ENCODE measurements at regions not wholly inside any gene's neighbourhood (a gene's known extent, or its start where the extent isn't known, plus 50 kb on each side); places are given as distances from the start of the nearest gene placed in this dataset.
A peak's percentile ranks its signal among the peaks of the same experiment; 100 is the strongest.

- POLR2A ChIA-PET: no interaction called here
Measured at GRCh38 chr22:48855013-48855412, 972.7 kb downstream of the BRD1 start.

GRCh38 chr22:48853627-48854240 is 973.9 kb downstream of the BRD1 start:
- ATAC-seq: no peak
- no peak for DNase-seq (ENCODE audit: low spot score)
- FAIRE-seq: no peak

More at GRCh38 chr22:48855013-48855412, 972.7 kb downstream of the BRD1 start:
- intact Hi-C loops (cut with micrococcal nuclease; ENCODE audit: unreplicated experiment) (no loop called here), in situ Hi-C loops (cut with HindIII; ENCODE audit: extremely low pct_ligation_motif_present, low pct_unique_long_range_greater_than_20kb) (no loop called here)
- Histone ChIP-seq H3K4me1 (ENCODE audit: insufficient read depth, low read length) (peaks cover 14% of the 10 kb centered on the region), H3K27me3 (ENCODE audit: control insufficient read depth in 1 of 2, insufficient read depth in 2 of 2, low read length in 2 of 2) (peaks cover 3 to 12% of the 10 kb centered on the region in 2 experiments; a peak in 2 of 5 replicates), H3K27ac (ENCODE audit: extremely low read length, insufficient read depth, low read length) (no peak overlapping the region), H2AFZ (ENCODE audit: low read length) (no peak overlapping the region), H3K9me3 (ENCODE audit: low read length) (no peaks in the 10 kb centered on the region), H4K20me1 (ENCODE audit: insufficient read depth, low read length) (no peaks in the 10 kb centered on the region), H3K36me3 (replicated peaks in 1 of 2; ENCODE audit: control insufficient read depth in 1 of 2, insufficient read depth in 2 of 2, low read length in 2 of 2) (no peaks in the 10 kb centered on the region), H3K9ac (ENCODE audit: insufficient read depth, low read depth, low read length) (no peak overlapping the region), H3K79me2 (ENCODE audit: insufficient read depth, low read length) (no peaks in the 10 kb centered on the region), H3K4me3 (replicated peaks in 1 of 3; ENCODE audit: insufficient read depth in 1 of 3, low read depth in 2 of 3, low read length in 3 of 3) (no peak overlapping the region), H3K4me2 (ENCODE audit: low read depth, low read length) (no peak overlapping the region)
- CTCF ChIA-PET (ENCODE audit: low intra/inter-chr PET ratio, low total read pairs): no interaction called here
- 15% methylated on average over 1 of the region's 1 CpG for WGBS (ENCODE audit: low lambda C conversion rate)
- no peak for DNase-seq (ENCODE audit: low spot score)
- TF ChIP-seq FOXP1 (IDR thresholded peaks at IDR 0.05) (peak; percentile 47; the same call in 1 of the 2 replicates), FOXP1 (CRISPR knock-in tag; IDR thresholded peaks at IDR 0.05) (no peak), ZNF383 (CRISPR knock-in tag; IDR thresholded peaks at IDR 0.05; ENCODE audit: borderline replicate concordance) (no peak)
- ATAC-seq: no peak
- BruUV-seq (replicated peaks): no TSS peak
- FAIRE-seq: no peak

More at GRCh38 chr22:48853627-48854240, 973.9 kb downstream of the BRD1 start:
- in situ Hi-C loops (cut with HindIII; ENCODE audit: extremely low pct_ligation_motif_present, low pct_unique_long_range_greater_than_20kb) (no loop called here), intact Hi-C loops (cut with micrococcal nuclease; ENCODE audit: unreplicated experiment) (no loop called here)
- Histone ChIP-seq H3K79me2 (ENCODE audit: insufficient read depth, low read length) (no peaks in the 10 kb centered on the region), H4K20me1 (ENCODE audit: insufficient read depth, low read length) (no peaks in the 10 kb centered on the region), H3K36me3 (replicated peaks in 1 of 2; ENCODE audit: control insufficient read depth in 1 of 2, insufficient read depth in 2 of 2, low read length in 2 of 2) (no peaks in the 10 kb centered on the region), H3K9ac (ENCODE audit: insufficient read depth, low read depth, low read length) (no peak overlapping the region), H3K4me3 (replicated peaks in 1 of 3; ENCODE audit: insufficient read depth in 1 of 3, low read depth in 2 of 3, low read length in 3 of 3) (no peak overlapping the region), H3K27ac (ENCODE audit: extremely low read length, insufficient read depth, low read length) (no peak overlapping the region), H2AFZ (ENCODE audit: low read length) (no peak overlapping the region), H3K4me1 (ENCODE audit: insufficient read depth, low read length) (peaks cover 14% of the 10 kb centered on the region), H3K9me3 (ENCODE audit: low read length) (no peaks in the 10 kb centered on the region), H3K4me2 (ENCODE audit: low read depth, low read length) (no peak overlapping the region), H3K27me3 (ENCODE audit: control insufficient read depth in 1 of 2, insufficient read depth in 2 of 2, low read length in 2 of 2) (peaks cover 3 to 12% of the 10 kb centered on the region in 2 experiments; a peak in 1 of 5 replicates)
- TF ChIP-seq ZNF274 (CRISPR knock-in tag; IDR thresholded peaks at IDR 0.05): no peak
- no peak for TF ChIP-seq CTCF (CRISPR knock-in tag; IDR thresholded peaks at IDR 0.05)
- TF ChIP-seq MAFK (conservative IDR thresholded peaks at IDR 0.05 in 1 of 2, IDR thresholded peaks at IDR 0.05 in 1 of 2; ENCODE audit: low read length in 2 of 2): no peak
- TF ChIP-seq ZFP82 (CRISPR knock-in tag; IDR thresholded peaks at IDR 0.05; ENCODE audit: borderline replicate concordance): no peak
- no peak for TF ChIP-seq ZNF468 (CRISPR knock-in tag; IDR thresholded peaks at IDR 0.05)
- TF ChIP-seq ZNF30 (CRISPR knock-in tag; IDR thresholded peaks at IDR 0.05): no peak
- no peak for TF ChIP-seq ZSCAN29 (CRISPR knock-in tag; conservative IDR thresholded peaks at IDR 0.05)
- ChIA-PET CTCF (ENCODE audit: low intra/inter-chr PET ratio, low total read pairs) (no interaction called here), POLR2A (no interaction called here)
- WGBS (ENCODE audit: low lambda C conversion rate): 31% methylated on average over 4 of the region's 7 CpGs
- BruUV-seq (replicated peaks): no TSS peak

Measured in HepG2 (cell line).